ENCODE measurements at regions not wholly inside any gene's neighbourhood (a gene's known extent, or its start where the extent isn't known, plus 50 kb on each side); places are given as distances from the start of the nearest gene placed in this dataset.

- CTCF ChIA-PET (ENCODE audit: low intra/inter-chr PET ratio): no interaction called here
- POLR2A ChIA-PET: no interaction called here
- FAIRE-seq (no peak), DNase-seq (ENCODE audit: extremely low read depth in 1 of 4, low spot score in 3 of 4) (no peak), ATAC-seq (no peak)
- WGBS (ENCODE audit: insufficient coverage, low coverage, missing lambda C conversion rate): 0% methylated on average over 4 of the region's 4 CpGs
- Histone ChIP-seq H3K27ac (ENCODE audit: extremely low read depth, low read depth, low read length) (no peak overlapping the region), H3K9me1 (ENCODE audit: control insufficient read depth, insufficient read depth, low read length) (no peaks in the 10 kb centered on the region), H3K4me2 (ENCODE audit: insufficient read depth, low read length) (no peak overlapping the region), H3K9me3 (replicated peaks; ENCODE audit: control insufficient read depth, insufficient read depth, low read depth, low read length) (no peaks in the 10 kb centered on the region; the same call in 1 of the 2 replicates), H3K27me3 (ENCODE audit: control insufficient read depth in 2 of 2, insufficient read depth in 2 of 2, low read length in 2 of 2) (no peaks in the 10 kb centered on the region), H3K79me2 (ENCODE audit: control insufficient read depth, insufficient read depth, low read length) (no peaks in the 10 kb centered on the region), H4K20me1 (replicated peaks; ENCODE audit: control insufficient read depth, insufficient read depth, low read length) (no peaks in the 10 kb centered on the region), H3K36me3 (ENCODE audit: control insufficient read depth, insufficient read depth, low read length) (no peaks in the 10 kb centered on the region), H3K4me3 (no peak overlapping the region), H2AFZ (ENCODE audit: low read depth, low read length) (no peak overlapping the region), H3K9ac (ENCODE audit: insufficient read depth in 1 of 2, low read depth in 2 of 2, low read length in 2 of 2) (no peak overlapping the region), H3K4me1 (replicated peaks in 1 of 2; ENCODE audit: control insufficient read depth in 2 of 2, insufficient read depth in 2 of 2, low read length in 2 of 2) (no peaks in the 10 kb centered on the region)
- TF ChIP-seq NEUROD1 (IDR thresholded peaks at IDR 0.05; ENCODE audit: borderline replicate concordance, low read depth, low read length, partially characterized antibody): no peak
- no peak for TF ChIP-seq RB1 (IDR thresholded peaks at IDR 0.05; ENCODE audit: low read depth)
- no peak for TF ChIP-seq MECOM (CRISPR knock-in tag; IDR thresholded peaks at IDR 0.05)
- no peak for TF ChIP-seq RNF2 (IDR thresholded peaks at IDR 0.05)
- no TSS peak for BruUV-seq (replicated peaks)
- intact Hi-C loops (cut with micrococcal nuclease): no loop called here
- in situ Hi-C loops (cut with MboI): no loop called here
Measured at GRCh38 chr12:97616946-97617345, 154.3 kb downstream of the RMST start.

GRCh38 chr12:97628962-97629361, 166.4 kb downstream of the RMST start:
- ChIA-PET CTCF (ENCODE audit: low intra/inter-chr PET ratio) (no interaction called here), POLR2A (no interaction called here)
- Histone ChIP-seq H3K4me1 (replicated peaks in 1 of 2; ENCODE audit: control insufficient read depth in 2 of 2, insufficient read depth in 2 of 2, low read length in 2 of 2) (no peaks in the 10 kb centered on the region), H4K20me1 (replicated peaks; ENCODE audit: control insufficient read depth, insufficient read depth, low read length) (no peaks in the 10 kb centered on the region), H3K27ac (ENCODE audit: extremely low read depth, low read depth, low read length) (no peak overlapping the region), H3K9ac (ENCODE audit: insufficient read depth in 1 of 2, low read depth in 2 of 2, low read length in 2 of 2) (no peak overlapping the region), H3K9me3 (replicated peaks; ENCODE audit: control insufficient read depth, insufficient read depth, low read depth, low read length) (no peaks in the 10 kb centered on the region), H3K9me1 (ENCODE audit: control insufficient read depth, insufficient read depth, low read length) (no peaks in the 10 kb centered on the region), H3K27me3 (ENCODE audit: control insufficient read depth in 2 of 2, insufficient read depth in 2 of 2, low read length in 2 of 2) (no peaks in the 10 kb centered on the region), H3K4me2 (ENCODE audit: insufficient read depth, low read length) (no peak overlapping the region), H3K4me3 (no peak overlapping the region), H3K36me3 (ENCODE audit: control insufficient read depth, insufficient read depth, low read length) (no peaks in the 10 kb centered on the region), H3K79me2 (ENCODE audit: control insufficient read depth, insufficient read depth, low read length) (no peaks in the 10 kb centered on the region), H2AFZ (ENCODE audit: low read depth, low read length) (no peak overlapping the region)
- intact Hi-C loops (cut with micrococcal nuclease): no loop called here
- TF ChIP-seq ZBTB7A (IDR thresholded peaks at IDR 0.05; ENCODE audit: borderline replicate concordance, control insufficient read depth, low read depth, low read length) (no peak), E2F8 (IDR thresholded peaks at IDR 0.05; ENCODE audit: low read depth, partially characterized antibody) (no peak), CBFB (CRISPR knock-in tag; IDR thresholded peaks at IDR 0.05) (no peak), GTF3C2 (IDR thresholded peaks at IDR 0.05; ENCODE audit: borderline replicate concordance, extremely low read depth, insufficient read length) (no peak), DMBX1 (CRISPR knock-in tag; IDR thresholded peaks at IDR 0.05; ENCODE audit: borderline replicate concordance) (no peak), SOX6 (IDR thresholded peaks at IDR 0.05) (no peak), PTTG1 (tag; IDR thresholded peaks at IDR 0.05; ENCODE audit: low read depth) (no peak), PPARD (CRISPR knock-in tag; IDR thresholded peaks at IDR 0.05) (no peak), NFYB (IDR thresholded peaks at IDR 0.05; ENCODE audit: extremely low read depth, insufficient read length) (no peak)
- FAIRE-seq (no peak), DNase-seq (ENCODE audit: extremely low read depth in 1 of 4, low spot score in 3 of 4) (no peak), ATAC-seq (no peak)
- in situ Hi-C loops (cut with MboI): no loop called here
- no TSS peak for BruUV-seq (replicated peaks)

Measured in K562 (cell line).